AG09309 (cell line): ENCODE measurements at regions not wholly inside any gene's neighbourhood (a gene's known extent, or its start where the extent isn't known, plus 50 kb on each side); places are given as distances from the start of the nearest gene placed in this dataset.
"Not testable (repeated sequence)": the region's sequence is repeated elsewhere in the genome, so short reads cannot be mapped to it uniquely, and the experiment has no call there.

Experiments used
- DNase-seq: peaks from one replicate; pipeline ENCODE4 v3.0.0-alpha.2; 2010; ENCODE audit warnings: low read depth
- H3K4me3 ChIP-seq: 2 replicates; pipeline ENCODE4 v1.5.1; 2011; ENCODE audit warnings: mild to moderate bottlenecking, low read depth, low read length, moderate library complexity; ENCODE audit not compliant: control insufficient read depth
- TF ChIP-seq, protein P1 (sequence below): IDR thresholded peaks from 2 replicates; pipeline ENCODE4 v1.5.1; 2011; ENCODE audit warnings: mild to moderate bottlenecking, low read depth, low read length, inconsistent platforms; ENCODE audit not compliant: insufficient read depth, control insufficient read depth; ENCODE audit errors: missing control alignments

GRCh38 chr20:53666144-53666543, 72.5 kb upstream of the ZNF217 start:
- no peak for DNase-seq
- no peak overlapping the region for H3K4me3 ChIP-seq
- TF ChIP-seq, protein P1, sequence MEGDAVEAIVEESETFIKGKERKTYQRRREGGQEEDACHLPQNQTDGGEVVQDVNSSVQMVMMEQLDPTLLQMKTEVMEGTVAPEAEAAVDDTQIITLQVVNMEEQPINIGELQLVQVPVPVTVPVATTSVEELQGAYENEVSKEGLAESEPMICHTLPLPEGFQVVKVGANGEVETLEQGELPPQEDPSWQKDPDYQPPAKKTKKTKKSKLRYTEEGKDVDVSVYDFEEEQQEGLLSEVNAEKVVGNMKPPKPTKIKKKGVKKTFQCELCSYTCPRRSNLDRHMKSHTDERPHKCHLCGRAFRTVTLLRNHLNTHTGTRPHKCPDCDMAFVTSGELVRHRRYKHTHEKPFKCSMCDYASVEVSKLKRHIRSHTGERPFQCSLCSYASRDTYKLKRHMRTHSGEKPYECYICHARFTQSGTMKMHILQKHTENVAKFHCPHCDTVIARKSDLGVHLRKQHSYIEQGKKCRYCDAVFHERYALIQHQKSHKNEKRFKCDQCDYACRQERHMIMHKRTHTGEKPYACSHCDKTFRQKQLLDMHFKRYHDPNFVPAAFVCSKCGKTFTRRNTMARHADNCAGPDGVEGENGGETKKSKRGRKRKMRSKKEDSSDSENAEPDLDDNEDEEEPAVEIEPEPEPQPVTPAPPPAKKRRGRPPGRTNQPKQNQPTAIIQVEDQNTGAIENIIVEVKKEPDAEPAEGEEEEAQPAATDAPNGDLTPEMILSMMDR, result no peak

GRCh38 chr20:53664121-53664520, 70.5 kb upstream of the ZNF217 start:
- no peak overlapping the region for H3K4me3 ChIP-seq
- TF ChIP-seq, protein P1, result no peak
- DNase-seq, result no peak

DNA sequence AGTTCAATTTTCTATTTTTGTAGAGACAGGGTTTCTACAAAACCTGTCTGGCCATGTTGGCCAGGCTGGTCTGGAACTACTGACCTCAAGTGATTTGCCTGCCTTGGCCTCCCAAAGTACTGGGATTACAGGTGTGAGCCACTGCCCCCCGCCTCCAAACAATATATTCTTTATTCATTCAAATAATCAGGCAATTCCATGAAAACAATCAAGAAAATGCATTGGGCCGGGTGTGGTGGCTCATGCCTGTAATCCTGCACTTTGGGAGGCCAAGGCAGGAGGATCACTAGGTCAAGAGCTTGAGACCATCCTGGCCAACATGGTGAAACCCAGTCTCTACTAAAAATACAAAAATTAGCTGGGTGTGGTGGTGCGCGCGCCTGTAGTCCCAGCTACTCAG, 69.9 kb upstream of the ZNF217 start:
- not testable (repeated sequence) for H3K4me3 ChIP-seq, DNase-seq

DNA sequence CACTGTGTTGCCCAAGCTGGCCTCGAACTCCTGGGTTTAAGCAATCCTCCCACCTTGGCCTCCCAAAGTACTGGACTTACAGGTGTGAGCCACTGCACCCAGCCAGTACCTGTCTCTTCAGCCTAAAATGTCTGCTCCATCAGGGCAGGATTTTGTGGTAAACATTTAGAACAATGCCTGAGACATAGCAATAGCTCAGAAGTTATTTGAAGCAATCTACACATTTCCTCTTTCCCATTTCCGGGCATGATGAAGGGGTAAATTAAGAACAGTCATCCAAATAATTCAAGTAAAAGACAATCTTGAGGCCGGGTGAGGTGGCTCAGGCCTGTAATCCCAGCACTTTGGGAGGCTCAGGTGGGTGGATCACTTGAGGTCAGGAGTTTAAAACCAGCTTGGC, 69.0 kb upstream of the ZNF217 start:
- TF ChIP-seq, protein P1, result no peak
- DNase-seq, result no peak
- H3K4me3 ChIP-seq, result no peak overlapping the region

DNA sequence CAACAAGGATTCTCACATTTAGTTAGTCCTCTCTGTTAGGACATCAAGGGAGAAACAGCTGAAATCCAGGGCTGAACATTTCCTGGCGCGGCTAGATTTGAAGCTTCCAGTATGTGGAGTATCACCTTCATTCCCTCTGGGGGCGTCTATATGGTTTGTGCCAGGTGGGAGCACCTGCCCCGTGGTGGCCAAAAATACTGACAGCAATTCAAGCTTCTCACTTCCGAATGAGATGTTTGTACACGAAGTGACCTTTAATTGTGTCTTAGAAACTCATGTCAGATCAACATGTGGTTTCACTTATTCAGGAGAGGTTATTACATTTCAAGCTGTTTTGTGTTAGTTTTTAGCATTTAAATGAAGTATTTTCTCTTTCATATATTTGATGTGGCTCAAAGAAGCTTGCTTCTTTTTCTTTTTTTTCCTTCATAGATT, 67.3 kb upstream of the ZNF217 start:
- no peak for DNase-seq
- TF ChIP-seq, protein P1, result no peak
- H3K4me3 ChIP-seq, result no peak overlapping the region

DNA sequence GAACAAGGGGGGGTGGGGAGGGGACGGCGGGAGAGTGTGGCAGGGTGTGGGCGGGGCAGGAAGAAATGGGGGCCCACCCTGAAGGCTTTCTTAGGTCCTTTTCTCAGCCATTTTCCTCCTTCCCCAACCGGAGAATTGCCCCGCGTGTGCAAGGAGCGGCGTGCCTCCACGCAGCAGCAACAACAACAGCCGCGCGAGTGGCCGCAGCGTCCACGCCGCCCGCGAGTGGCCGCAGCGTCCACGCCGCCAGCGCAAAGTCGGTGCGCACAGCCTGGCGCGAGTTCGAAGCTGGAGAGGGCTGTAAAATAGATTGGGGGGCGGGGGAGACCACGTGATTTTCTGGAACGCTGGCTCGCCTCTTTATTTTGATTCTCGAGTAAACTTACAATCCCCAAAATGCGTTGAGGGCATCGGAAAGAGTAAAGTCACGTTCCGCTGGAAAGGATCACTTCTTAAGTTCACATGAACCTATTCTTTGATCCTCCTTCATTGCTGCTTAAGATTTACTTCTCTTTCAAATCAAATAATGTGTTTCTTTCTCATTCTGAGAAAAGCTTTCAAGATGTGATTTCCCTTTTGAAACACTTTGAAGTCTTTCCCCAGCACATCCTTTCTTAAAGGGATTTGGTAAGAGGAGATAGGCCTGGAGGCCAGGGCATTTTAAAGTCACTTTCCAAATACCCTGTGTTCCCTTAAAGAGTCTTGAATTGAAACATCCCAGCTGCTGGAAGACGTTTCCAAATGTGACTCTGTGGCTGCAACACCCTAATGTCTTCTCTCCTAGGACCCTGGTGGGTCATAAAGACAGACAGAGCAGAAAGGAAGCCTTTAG, 66.7 kb upstream of the ZNF217 start:
- no peak for DNase-seq
- TF ChIP-seq, protein P1, result no peak
- no peak overlapping the region for H3K4me3 ChIP-seq

DNA sequence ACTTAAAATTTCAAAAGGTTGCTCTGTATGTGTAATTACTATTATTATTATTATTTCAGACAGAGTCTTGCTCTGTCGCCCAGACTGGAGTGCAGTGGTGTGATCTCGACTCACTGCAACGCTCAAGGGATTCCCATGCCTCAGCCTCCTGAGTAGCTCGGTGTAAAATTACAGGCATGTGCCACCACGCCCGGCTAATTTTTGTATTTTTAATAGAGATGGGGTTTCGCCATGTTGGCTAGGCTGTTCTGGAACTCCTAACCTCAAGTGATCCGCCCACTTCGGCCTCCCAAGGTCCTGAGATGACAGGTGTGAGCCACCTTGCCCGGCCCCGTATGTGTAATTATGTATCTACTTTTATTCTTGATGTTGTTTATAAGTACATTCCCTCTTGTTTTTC, 65.3 kb upstream of the ZNF217 start:
- no peak overlapping the region for H3K4me3 ChIP-seq
- no peak for DNase-seq
- TF ChIP-seq, protein P1, result no peak
